ENCODE measurements at regions not wholly inside any gene's neighbourhood (a gene's known extent, or its start where the extent isn't known, plus 50 kb on each side); places are given as distances from the start of the nearest gene placed in this dataset.

- DNase-seq, result no peak
These were observed 96.3 kb upstream of the RNF152 start for GRCh38 chr18:61989138-61989537.

- DNase-seq, result peak; percentile 18
These were observed 95.3 kb upstream of the RNF152 start for GRCh38 chr18:61988100-61988499.

GRCh38 chr18:61985681-61986080 is 92.9 kb upstream of the RNF152 start:
- DNase-seq, result no peak

- DNase-seq, result no peak
These were observed 91.5 kb upstream of the RNF152 start for GRCh38 chr18:61984349-61984748.

- DNase-seq, result no peak
These were observed 89.7 kb upstream of the RNF152 start for GRCh38 chr18:61982475-61982874.

- DNase-seq, result no peak
These were observed 87.5 kb upstream of the RNF152 start for GRCh38 chr18:61980355-61980754.

GRCh38 chr18:61975526-61976326 is 82.9 kb upstream of the RNF152 start:
- no peak for DNase-seq

- DNase-seq, result no peak
These were observed 80.7 kb upstream of the RNF152 start for GRCh38 chr18:61973273-61974115.

- DNase-seq, result no peak
These were observed 79.8 kb upstream of the RNF152 start for GRCh38 chr18:61972389-61973264.

- DNase-seq, result no peak
These were observed 74.6 kb upstream of the RNF152 start for GRCh38 chr18:61967252-61967891.

- DNase-seq, result no peak
These were observed 72.5 kb upstream of the RNF152 start for GRCh38 chr18:61965311-61965710.

GRCh38 chr18:61964616-61965015 is 71.8 kb upstream of the RNF152 start:
- DNase-seq, result no peak

- DNase-seq, result no peak
These were observed 70.9 kb upstream of the RNF152 start for GRCh38 chr18:61963705-61964104.

- DNase-seq, result no peak
These were observed 65.2 kb upstream of the RNF152 start for GRCh38 chr18:61957801-61958516.

- no peak for DNase-seq
These were observed 62.8 kb upstream of the RNF152 start for GRCh38 chr18:61955644-61956043.

GRCh38 chr18:61954096-61954746 is 61.4 kb upstream of the RNF152 start:
- DNase-seq, result no peak

- no peak for DNase-seq
These were observed 60.8 kb upstream of the RNF152 start for GRCh38 chr18:61953641-61954040.

- DNase-seq, result no peak
These were observed 60.4 kb upstream of the RNF152 start for GRCh38 chr18:61953161-61953560.

GRCh38 chr18:61951396-61951795 is 58.6 kb upstream of the RNF152 start:
- DNase-seq, result no peak

- DNase-seq, result no peak
These were observed 57.6 kb upstream of the RNF152 start for GRCh38 chr18:61950371-61950770.

- no peak for DNase-seq
These were observed 57.1 kb upstream of the RNF152 start for GRCh38 chr18:61949946-61950345.
